ENCODE measurements at regions not wholly inside any gene's neighbourhood (a gene's known extent, or its start where the extent isn't known, plus 50 kb on each side); places are given as distances from the start of the nearest gene placed in this dataset.

GRCh38 chr5:88399561-88399960, 130.9 kb upstream of the TMEM161B start:
- DNase-seq = no peak
- H3K4me3 ChIP-seq (replicated peaks in 1 of 3) = no peak overlapping the region
- no peak overlapping the region for H3K27ac ChIP-seq
- no peaks in the 10 kb centered on the region for H3K27me3 ChIP-seq
- H3K9me3 ChIP-seq = no peaks in the 10 kb centered on the region
- peaks cover 5 to 14% of the 10 kb centered on the region in 2 donors for H3K4me1 ChIP-seq
- no peak for TF ChIP-seq POLR2A (IDR thresholded peaks at IDR 0.05)
- TF ChIP-seq, protein P1, sequence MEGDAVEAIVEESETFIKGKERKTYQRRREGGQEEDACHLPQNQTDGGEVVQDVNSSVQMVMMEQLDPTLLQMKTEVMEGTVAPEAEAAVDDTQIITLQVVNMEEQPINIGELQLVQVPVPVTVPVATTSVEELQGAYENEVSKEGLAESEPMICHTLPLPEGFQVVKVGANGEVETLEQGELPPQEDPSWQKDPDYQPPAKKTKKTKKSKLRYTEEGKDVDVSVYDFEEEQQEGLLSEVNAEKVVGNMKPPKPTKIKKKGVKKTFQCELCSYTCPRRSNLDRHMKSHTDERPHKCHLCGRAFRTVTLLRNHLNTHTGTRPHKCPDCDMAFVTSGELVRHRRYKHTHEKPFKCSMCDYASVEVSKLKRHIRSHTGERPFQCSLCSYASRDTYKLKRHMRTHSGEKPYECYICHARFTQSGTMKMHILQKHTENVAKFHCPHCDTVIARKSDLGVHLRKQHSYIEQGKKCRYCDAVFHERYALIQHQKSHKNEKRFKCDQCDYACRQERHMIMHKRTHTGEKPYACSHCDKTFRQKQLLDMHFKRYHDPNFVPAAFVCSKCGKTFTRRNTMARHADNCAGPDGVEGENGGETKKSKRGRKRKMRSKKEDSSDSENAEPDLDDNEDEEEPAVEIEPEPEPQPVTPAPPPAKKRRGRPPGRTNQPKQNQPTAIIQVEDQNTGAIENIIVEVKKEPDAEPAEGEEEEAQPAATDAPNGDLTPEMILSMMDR (IDR thresholded peaks at IDR 0.05) = no peak
- no peaks in the 10 kb centered on the region for H3K36me3 ChIP-seq
- WGBS, 2 donors = 76 to 88% methylated on average over 2 of the region's 2 CpGs
- intact Hi-C loops (cut with DNase I) = no loop called here

GRCh38 chr5:88398316-88398715, 129.7 kb upstream of the TMEM161B start:
- WGBS, 2 donors = 62 to 72% methylated on average over 4 of the region's 4 CpGs
- intact Hi-C loops (cut with DNase I) = no loop called here
- no peak overlapping the region for H3K27ac ChIP-seq
- H3K4me1 ChIP-seq = peaks cover 5 to 14% of the 10 kb centered on the region in 2 donors
- DNase-seq = no peak
- no peaks in the 10 kb centered on the region for H3K9me3 ChIP-seq
- no peak for TF ChIP-seq POLR2A (IDR thresholded peaks at IDR 0.05)
- TF ChIP-seq, protein P1 (IDR thresholded peaks at IDR 0.05) = no peak
- H3K36me3 ChIP-seq = no peaks in the 10 kb centered on the region
- no peak overlapping the region for H3K4me3 ChIP-seq (replicated peaks in 1 of 3)
- no peaks in the 10 kb centered on the region for H3K27me3 ChIP-seq

DNA sequence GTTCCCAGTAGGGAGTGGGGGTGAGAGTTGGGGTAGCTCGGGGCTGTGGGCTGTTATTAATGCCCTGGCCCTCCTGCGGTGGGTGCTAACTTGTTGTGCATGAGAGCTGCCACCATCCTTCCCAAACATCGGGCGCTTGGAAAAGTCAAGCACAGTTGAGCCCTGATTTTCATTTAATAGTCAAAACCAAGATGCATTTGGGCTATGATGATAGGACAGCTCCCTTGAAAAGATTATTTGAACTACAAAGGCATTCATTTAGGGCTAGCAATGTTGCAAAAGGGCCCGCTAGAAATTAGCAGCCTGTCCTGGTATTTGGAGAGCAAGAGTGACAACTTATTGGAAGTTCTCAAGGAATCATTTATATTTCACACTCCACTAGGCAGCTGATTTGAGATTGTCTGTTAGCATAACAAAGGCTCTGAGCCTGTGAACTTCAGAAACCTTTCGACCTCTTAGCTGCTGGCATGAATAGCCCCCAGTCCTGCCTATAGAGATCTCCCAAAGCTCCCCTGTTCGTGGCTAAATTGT, 128.2 kb upstream of the TMEM161B start:
- TF ChIP-seq POLR2A (IDR thresholded peaks at IDR 0.05) = no peak
- TF ChIP-seq, protein P1 (IDR thresholded peaks at IDR 0.05) = no peak

DNA sequence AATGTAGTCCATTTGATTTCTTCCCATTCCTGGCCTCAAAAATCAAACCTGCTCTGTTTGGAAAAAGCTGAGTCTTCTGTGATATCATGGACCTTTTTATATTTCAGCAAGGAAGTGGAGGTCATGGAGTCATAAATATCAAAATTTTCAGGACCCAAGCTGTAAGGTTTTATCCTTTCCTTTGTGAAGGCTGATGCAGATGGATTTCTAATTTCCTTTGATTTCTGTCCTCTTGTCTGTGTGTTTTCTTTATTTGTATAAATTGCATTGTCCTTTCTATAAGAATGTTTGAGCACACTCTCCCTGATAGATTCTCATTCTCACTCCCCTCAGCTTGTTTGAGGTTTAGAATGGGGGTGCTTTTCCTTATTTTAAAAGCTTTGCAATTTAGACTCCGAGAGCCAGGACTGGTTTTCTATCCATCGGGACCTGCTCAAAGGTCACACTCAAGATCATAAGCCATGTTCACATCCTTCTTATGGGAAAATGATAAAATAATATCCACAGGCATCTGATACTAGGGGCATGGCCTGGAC, 127.4 kb upstream of the TMEM161B start:
- no peaks in the 10 kb centered on the region for H3K27me3 ChIP-seq
- H3K27ac ChIP-seq = no peak overlapping the region
- H3K4me3 ChIP-seq (replicated peaks in 1 of 3) = no peak overlapping the region
- H3K9me3 ChIP-seq = no peaks in the 10 kb centered on the region
- peaks cover 5 to 14% of the 10 kb centered on the region in 2 donors for H3K4me1 ChIP-seq
- TF ChIP-seq, protein P1 (IDR thresholded peaks at IDR 0.05) = no peak
- no peak for TF ChIP-seq POLR2A (IDR thresholded peaks at IDR 0.05)
- H3K36me3 ChIP-seq = no peaks in the 10 kb centered on the region
- intact Hi-C loops (cut with DNase I) = no loop called here
- WGBS, 2 donors = 90% methylated on average over 2 of the region's 2 CpGs
- DNase-seq = no peak

More for the DNA sequence above, 128.2 kb upstream of the TMEM161B start:
- 61 to 63% methylated on average over 7 of the region's 7 CpGs for WGBS, 2 donors
- H3K4me1 ChIP-seq = peaks cover 5 to 14% of the 10 kb centered on the region in 2 donors
- no peaks in the 10 kb centered on the region for H3K27me3 ChIP-seq
- no peaks in the 10 kb centered on the region for H3K36me3 ChIP-seq
- H3K4me3 ChIP-seq (replicated peaks in 1 of 3) = no peak overlapping the region
- no peak for DNase-seq
- intact Hi-C loops (cut with DNase I) = no loop called here
- no peak overlapping the region for H3K27ac ChIP-seq
- no peaks in the 10 kb centered on the region for H3K9me3 ChIP-seq

- intact Hi-C loops (cut with DNase I) = no loop called here
- H3K27me3 ChIP-seq = no peaks in the 10 kb centered on the region
- peaks cover 5 to 14% of the 10 kb centered on the region in 2 donors for H3K4me1 ChIP-seq
- no peak overlapping the region for H3K27ac ChIP-seq
- WGBS, 2 donors = 82% methylated on average over 4 of the region's 4 CpGs
- no peaks in the 10 kb centered on the region for H3K36me3 ChIP-seq
- H3K4me3 ChIP-seq (replicated peaks in 1 of 3) = no peak overlapping the region
- DNase-seq = no peak
- TF ChIP-seq POLR2A (IDR thresholded peaks at IDR 0.05) = no peak
- TF ChIP-seq, protein P1 (IDR thresholded peaks at IDR 0.05) = no peak
- no peaks in the 10 kb centered on the region for H3K9me3 ChIP-seq
Observed at GRCh38 chr5:88395264-88395663, 126.6 kb upstream of the TMEM161B start.

Data from thyroid gland (tissue), 4 donors.